Stimulated activated CD4-positive, alpha-beta T cell treated with anti-CD3 and anti-CD28 coated beads, Interleukin-1b, Interleukin-23, amount 100 ng/mL, for 4 hours (primary cell): ENCODE measurements at regions not wholly inside any gene's neighbourhood (a gene's known extent, or its start where the extent isn't known, plus 50 kb on each side); places are given as distances from the start of the nearest gene placed in this dataset.

Source experiments
- DNase-seq, 2 donors: peaks; one replicate each; pipeline ENCODE4 v3.0.0-alpha.2; 2020; ENCODE audit warnings: low read depth in 2 of 2

DNA sequence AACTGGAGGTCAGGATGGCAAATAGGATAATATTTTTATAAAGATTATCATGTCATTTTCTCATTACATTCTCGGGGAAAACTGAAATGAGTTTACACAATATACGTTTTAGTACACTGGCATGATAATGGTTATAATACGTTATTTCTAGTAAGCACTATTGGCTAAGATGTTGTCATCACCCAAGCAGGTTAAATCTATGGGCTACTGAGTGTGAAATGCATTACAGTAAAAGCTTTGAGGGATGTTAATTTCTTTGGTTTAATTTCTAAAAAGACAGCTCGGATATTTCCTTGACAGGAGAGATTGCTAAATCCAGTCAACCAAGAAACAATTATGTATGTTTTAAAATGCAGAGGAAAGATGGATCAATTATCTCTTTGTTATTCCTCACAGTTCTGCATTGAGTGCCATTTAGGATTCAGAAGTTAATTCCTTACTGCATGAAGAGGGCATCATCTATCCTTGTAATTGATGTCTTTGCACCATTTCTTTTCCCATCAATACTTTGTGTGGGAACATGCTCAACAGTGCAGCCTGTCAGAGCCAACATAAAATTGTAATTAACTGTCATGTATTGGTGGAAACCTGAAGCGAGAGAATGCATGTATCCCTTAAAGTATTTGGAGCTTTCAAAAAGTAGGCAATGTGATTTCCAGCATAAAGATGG, 222.4 kb upstream of the ZP4 start:
- DNase-seq: no peak

DNA sequence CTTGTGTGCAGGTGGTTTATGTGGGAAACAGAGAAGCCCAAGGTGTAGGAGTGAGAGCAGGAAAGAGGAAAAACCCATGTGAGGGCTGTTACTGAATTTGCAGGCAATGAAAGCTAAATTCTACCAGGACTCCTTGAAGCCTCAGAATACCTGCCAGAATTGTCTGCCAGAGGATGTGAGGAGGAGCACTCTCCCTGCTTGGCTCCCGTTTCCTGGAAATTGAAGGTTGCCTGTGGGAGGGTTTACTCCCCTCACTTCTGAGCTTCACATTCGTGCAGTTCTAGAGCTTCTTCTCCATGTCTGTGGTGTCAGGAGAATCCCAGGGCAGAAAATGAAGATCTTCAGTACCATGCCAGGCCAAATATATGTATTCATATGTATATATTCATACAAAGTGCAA, 220.8 kb upstream of the ZP4 start:
- DNase-seq: no peak

DNA sequence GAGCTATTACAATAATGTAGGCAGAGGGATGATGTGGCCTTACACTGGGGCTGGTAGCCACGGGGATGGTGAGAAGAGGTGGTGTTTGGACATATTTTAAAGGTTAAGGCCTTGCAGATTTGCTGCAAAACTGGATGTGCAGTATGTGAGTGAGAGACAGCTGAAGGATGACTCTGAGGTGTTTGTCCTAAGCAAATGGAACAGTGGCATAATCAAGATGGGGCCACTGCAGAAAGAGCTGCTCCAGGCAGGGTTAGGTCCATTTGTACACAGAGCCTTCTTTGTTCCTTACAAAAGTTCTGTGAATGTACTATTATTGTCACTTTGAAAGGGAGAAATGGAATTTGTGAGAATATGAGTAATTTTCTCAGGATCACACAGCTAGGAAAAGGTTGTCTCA, 220.4 kb upstream of the ZP4 start:
- DNase-seq: no peak

DNA sequence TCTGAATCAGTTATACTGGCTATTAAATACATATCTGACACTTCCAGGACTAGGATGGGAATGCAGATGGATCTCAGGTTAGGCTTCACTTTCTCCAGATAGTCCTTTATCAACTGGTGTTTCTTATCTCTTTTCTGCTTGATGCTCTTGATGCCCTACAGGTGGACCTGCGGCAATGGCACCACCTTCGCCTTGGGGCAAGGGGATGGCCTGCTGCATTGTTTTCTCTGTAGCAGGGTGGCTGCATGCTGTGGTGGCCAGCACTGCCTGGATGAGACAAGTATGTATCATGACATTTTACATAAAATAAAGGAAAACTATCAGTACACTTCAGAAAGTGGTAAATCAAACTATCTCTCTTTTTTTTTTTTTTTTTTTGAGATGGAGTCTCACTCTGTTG, 217.7 kb upstream of the ZP4 start:
- no peak for DNase-seq

GRCh38 chr1:238107322-238107721, 216.6 kb upstream of the ZP4 start:
- DNase-seq: no peak

- DNase-seq: no peak
These were observed 214.0 kb upstream of the ZP4 start for GRCh38 chr1:238104752-238105151.

- no peak for DNase-seq
These were observed 211.2 kb upstream of the ZP4 start for GRCh38 chr1:238101923-238102322.

GRCh38 chr1:238099871-238100270, 209.1 kb upstream of the ZP4 start:
- no peak for DNase-seq

DNA sequence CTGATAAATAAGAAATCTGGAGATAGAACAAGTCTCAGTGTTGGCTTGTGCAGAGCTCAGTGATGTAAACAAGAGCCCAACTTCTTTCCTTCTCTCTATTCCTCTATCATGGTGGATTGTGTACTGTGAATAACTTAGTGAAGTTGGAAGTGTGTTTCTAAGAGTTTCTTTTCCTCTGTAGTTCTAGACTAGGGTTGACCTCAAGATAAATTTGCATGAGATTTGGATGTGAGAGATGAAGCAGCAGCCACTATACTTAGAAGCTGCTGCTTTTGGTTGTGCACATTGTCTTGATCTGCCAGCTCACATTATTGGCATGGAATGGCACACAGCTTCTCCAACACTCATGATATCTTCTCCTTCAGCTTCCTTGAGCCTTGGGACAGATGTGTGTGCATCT, 198.9 kb upstream of the ZP4 start:
- DNase-seq: no peak

DNA sequence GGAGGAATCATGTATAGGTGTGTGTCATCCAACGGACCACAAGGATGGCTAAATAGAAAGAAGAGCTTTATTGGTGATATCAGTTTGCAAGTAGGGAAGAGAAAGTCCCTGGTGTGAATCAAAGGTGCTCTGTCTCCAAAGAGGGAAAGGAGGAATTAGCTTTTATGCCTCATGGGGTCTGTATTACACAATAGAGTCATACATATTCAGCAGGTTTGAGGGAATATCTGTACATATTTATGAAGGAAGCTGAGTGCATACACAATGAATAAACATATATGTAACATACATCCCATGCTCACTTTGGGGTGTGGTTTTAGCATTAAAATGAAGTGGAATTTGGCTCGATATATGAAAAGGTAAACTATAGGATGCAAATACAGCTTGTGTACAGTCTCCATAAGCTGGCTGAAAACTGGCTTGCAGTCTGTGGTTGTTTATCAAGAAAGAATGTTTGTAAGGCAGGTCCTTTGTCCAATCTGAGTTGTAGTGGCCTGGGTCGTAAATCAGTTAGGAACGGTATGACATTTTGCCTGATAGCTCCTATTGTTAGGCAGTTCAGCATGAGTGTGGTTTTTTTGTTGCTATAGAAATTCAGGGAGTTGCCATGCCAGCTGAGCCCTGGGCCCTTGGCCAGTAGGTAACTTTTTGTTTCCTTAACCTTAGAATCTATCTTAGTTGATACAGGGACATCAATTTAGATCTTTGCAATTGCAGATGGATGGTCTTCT, 198.0 kb upstream of the ZP4 start:
- DNase-seq: no peak

- no peak for DNase-seq
These were observed 183.3 kb upstream of the ZP4 start for GRCh38 chr1:238073991-238074390.

- DNase-seq: no peak
These were observed 180.3 kb upstream of the ZP4 start for GRCh38 chr1:238071061-238071460.

GRCh38 chr1:238063454-238063853, 172.7 kb upstream of the ZP4 start:
- DNase-seq: no peak

DNA sequence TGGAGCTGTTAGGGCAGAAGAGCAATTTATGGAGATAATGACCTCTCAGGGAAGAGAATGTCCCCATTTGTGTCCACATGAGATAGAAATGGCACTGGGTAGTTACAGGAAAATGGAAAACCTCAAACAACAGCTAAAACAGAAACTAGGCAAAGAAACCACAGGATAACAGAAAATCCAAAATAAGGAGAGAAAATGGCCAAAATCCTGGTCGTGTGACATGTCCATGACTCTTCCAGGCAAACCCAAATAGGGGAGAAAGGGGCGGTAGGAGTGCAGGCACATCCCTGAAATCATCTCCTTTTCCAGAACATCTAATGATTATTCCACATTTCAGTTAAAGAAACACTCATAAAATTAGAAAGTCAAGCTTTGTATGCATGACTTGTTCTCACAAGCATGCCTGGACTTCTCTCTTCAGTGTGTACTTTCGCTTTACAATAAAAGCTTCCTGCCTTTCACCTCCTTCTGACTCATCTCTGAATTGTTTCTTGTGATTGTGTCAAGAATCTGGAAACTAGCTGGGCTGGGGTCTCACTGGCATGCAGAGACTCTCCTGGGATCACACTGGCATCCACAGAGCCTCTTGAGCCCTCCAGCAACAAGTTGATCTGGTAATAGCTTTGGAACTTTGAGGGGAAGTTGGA, 171.4 kb upstream of the ZP4 start:
- no peak for DNase-seq

DNA sequence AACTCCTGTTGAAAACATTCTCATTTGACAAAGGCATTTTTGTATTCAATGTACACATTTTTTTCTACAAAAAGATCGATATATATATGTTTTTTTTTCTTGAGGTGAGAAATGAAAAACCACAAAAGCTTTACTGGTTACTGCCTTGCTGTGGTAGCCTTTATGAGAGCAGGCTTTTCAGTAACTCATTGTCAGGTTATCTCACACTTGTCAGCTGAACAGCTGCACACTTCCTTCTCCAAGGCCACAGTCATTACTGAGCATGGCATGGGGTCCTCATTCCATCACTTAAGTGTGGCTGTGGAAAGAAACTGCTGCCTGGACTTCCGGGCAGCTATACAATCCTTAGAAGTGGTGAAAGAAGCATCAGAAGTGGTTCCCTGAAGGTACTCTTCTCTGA, 169.3 kb upstream of the ZP4 start:
- no peak for DNase-seq

DNA sequence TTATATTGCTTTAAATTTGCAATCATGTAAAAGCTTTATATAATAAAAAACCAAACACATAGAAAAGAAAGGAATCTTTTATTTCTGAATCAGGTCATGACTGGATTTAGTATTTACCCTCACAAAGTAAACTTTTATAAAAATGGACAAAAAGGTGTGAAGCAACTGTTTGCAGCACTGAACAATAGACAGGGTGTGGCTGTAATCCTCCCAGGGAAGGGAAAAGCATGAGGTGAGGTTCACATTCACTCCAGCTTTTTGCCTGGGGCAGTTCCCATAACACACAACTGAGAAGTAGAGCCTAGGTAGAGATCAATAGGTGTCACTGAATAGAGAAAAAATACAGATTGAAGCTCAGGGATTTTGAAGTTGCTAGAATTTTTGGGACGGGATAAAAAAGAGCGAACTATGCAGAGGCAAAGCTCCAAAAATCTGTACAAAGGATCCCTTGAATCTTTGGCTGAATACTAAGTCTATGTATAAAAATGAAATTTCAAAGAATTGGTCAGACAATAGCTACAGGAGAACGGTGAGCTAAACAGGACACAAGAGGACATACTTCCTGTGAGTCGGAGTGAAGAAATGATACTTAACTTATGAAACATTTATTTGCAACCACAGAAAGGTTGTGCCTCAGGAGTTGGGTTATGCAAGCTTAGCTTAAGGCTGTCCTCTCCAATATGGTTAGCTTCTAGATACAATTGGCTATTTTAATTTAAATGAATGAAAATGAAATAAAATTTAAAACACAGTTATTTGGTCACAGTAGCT, 162.0 kb upstream of the ZP4 start:
- DNase-seq: no peak

DNA sequence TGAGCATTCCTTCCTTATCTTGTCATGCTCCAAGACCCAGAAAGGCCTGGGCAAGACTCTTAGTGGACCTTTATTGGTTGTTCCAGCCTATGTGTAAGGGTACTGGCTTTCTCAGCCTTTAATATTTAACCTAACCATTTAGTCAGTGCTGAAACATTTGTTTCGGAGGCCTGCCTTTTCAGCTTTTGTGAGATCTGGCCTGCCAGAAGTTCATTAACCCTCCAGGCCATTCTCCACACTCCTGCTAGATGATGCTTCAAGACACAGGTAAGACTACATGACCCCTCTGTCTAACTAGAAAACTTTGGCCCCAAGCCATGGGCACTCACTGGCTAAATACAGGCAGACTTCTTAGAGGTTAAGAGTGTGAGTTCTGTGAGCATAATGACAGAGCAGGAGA, 138.4 kb upstream of the ZP4 start:
- DNase-seq: no peak

DNA sequence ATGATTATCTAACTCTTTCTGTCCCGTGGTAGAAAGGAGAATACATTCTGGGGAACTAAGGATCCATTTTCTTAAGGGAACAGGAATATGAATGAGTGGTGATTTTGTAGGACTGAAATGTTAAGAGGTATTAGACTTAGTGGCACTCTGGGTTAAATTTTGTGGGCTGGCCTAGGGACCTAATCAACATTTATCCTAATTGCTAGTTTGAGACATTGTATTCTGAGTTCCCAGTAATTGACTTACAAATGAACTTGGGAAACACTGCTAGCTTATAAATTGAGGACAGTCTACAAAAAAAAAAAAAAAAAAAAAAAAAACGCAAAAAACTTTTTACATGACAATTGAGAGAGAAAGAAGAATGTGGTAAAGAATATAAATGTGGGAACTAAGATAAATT, 136.6 kb upstream of the ZP4 start:
- no peak for DNase-seq

- no peak for DNase-seq
These were observed 132.4 kb upstream of the ZP4 start for GRCh38 chr1:238023137-238023536.

DNA sequence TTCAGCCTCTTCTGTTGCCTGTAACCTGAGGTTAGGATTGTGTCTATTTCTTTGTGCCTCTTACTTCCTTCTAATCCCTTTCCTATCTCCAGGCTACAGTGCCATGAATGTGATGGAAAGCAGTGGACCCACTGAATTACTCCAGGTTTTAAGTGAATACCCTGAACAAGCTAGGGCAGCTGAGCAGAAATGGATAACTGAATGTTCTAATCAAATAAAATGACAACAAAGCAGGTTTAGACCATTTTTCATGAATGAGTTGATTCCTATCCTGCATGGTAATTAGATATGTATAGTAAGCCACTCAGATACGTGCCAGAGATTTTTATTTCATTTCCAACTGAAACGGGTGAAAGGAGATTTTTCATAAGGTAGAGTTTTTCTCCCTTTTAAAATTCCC, 127.5 kb upstream of the ZP4 start:
- no peak for DNase-seq

DNA sequence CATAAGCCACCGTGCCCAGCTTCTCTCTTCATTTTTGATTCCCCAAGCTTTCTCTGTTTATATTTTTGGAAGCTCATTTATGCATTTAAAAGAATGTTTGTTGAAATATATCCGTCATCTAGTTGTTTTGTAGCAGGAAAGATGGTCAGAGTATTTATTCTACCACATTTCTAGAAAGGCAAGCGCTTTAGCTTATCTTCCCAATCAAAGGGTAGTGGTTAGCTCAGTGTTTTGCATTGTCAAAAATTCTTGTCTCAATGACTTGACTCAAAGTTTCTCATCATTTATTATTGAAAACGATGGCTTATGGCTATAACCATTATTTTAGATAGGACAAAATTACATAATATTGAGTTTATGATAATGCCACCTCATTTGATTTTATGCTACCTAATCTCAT, 116.1 kb upstream of the ZP4 start:
- no peak for DNase-seq

- no peak for DNase-seq
These were observed 114.4 kb upstream of the ZP4 start for GRCh38 chr1:238005116-238005515.

DNA sequence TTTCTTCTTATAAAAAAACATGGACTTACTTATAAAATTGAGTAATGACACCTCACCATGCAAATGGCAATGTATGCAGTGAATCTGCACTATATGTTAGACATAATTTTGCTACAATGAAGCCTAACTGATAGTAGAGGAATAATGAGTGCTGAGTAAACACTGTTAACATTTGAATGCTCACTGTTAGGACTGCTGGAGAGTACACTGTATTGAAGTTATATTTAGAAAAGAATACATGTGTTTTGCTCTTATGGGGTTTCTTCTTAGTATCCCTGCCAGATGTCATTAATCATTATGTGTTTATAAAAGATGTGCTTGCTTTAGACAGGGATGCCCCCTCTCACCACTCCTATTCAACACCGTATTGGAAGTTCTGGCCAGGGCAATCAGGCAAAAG, 111.1 kb upstream of the ZP4 start:
- DNase-seq: no peak
